GM20000 (cell line): ENCODE measurements at regions not wholly inside any gene's neighbourhood (a gene's known extent, or its start where the extent isn't known, plus 50 kb on each side); places are given as distances from the start of the nearest gene placed in this dataset.

ENCODE experiments used
- DNase-seq: peaks from one replicate; pipeline ENCODE4 v3.0.0; 2012; ENCODE audit warnings: low spot score
- TF ChIP-seq, protein P1 (sequence below): IDR thresholded peaks from 2 replicates; pipeline ENCODE4 v1.5.1; 2012; ENCODE audit warnings: mild to moderate bottlenecking, control low read depth; ENCODE audit errors: extremely low read depth, missing control alignments

DNA sequence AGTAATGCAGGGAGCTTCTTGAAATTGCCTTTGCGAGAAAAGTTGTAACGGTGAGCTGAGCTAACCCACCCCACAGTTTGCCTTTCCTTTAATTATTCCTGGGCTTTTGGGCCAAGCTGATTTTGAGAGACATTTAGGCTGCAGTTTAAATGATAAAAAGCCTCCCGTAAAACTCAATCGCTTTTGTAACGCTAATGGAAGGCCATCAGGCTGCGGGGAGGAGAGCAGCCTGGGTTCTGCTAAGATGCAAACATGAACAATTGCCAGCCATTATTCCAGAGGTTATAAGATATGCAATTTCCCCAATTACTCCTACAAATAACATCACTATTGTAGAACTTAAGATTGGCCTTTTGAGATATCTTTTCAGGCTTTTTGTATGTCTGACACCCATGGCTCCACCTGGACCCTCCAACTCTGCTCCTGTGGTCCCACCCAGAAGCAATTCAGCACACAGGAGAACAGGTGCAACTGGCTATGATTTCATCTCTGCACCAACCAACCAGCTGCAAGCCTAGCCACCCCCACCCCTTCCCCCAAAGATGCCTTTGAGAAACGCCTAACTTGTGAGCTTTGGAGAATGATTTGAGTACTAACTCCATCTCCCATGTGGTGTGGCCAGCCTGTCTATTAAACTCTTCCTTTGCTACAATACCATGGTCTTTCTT is 108.2 kb upstream of the FAM9C start:
- TF ChIP-seq, protein P1, sequence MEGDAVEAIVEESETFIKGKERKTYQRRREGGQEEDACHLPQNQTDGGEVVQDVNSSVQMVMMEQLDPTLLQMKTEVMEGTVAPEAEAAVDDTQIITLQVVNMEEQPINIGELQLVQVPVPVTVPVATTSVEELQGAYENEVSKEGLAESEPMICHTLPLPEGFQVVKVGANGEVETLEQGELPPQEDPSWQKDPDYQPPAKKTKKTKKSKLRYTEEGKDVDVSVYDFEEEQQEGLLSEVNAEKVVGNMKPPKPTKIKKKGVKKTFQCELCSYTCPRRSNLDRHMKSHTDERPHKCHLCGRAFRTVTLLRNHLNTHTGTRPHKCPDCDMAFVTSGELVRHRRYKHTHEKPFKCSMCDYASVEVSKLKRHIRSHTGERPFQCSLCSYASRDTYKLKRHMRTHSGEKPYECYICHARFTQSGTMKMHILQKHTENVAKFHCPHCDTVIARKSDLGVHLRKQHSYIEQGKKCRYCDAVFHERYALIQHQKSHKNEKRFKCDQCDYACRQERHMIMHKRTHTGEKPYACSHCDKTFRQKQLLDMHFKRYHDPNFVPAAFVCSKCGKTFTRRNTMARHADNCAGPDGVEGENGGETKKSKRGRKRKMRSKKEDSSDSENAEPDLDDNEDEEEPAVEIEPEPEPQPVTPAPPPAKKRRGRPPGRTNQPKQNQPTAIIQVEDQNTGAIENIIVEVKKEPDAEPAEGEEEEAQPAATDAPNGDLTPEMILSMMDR = no peak
- DNase-seq = no peak

DNA sequence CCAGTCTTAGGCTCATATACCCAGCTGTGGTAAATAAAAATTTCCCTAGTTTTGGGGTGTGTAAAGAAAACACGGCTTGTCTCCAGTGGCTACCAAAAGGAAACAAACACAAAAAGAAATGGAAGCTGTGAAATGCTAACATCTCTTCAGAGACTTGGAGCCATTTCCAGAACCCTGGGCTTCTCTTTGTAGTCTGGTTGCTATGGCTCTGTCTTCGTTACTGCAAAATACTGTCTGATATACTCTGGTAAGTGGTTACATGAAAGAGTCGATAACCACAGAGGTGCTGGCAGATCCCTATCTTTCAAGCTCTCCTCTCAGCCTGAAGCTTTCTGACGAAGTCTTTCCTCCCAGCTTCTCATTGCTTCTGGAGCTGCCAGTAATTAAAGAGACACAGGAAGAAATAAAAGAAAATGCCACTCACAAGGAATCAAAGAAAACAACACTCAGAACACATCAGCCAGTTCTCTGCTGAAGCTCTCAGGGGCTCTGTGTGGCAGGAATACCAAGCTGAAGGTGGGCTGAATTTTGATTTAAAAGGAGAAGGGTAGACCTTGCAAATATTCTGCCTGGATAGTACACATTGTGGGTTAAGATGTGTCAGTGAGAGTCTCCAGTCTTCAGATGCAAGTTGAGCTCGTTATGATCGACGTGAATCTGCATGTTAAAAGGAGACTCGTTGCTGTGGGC is 107.6 kb upstream of the FAM9C start:
- no peak for DNase-seq
- TF ChIP-seq, protein P1 = no peak

DNA sequence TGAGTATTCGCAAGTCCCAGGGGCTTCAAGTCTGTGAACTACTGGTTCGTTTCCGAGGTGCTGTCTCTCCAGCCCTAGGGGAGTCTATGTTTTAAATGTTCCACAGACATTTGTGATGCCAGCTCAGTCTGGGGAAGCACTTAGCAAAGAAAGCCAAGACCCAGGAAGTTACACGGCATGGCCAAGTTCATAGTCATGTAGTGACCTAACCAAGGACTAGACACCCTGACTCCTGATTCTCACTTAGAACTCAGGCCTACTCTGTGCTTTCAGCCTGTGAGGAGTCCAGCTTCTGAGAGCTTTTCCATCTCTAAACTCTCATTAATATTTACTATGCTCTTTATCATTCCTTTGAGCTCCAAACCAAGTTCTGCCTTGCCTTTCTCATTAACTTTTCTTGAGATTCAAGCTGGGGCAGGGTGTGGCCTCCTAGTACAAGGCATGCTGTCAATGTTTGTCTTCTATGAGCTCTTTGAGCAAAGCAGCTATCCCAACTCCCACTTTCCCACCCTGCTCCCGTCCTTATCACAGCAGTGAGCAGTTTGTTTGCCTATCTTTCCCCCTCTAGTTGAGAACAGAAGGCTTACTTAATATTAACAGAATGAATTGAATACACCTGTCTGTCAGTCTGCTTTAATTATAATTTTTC is 105.4 kb upstream of the FAM9C start:
- TF ChIP-seq, protein P1 = no peak

DNA sequence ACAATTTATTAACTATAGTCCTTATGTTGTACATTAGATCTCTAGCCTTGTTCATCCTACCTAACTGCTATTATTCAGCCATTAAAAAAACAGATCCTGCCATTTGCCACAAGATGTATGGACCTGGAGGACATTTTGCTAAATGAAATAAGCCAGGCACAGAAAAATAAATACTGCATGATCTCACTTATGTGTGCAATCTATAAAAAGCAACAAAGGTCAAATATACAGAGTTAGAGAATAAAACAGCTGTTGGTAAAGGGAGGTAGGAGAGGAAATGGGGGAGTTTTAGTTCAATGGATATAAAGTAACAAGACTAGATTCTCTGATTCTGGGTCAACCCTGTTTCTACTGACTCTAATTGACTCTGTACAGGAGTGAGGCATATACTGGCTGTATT is 103.3 kb upstream of the FAM9C start:
- DNase-seq = no peak
- TF ChIP-seq, protein P1 = no peak

More for the DNA sequence above, 105.4 kb upstream of the FAM9C start:
- DNase-seq = no peak

DNA sequence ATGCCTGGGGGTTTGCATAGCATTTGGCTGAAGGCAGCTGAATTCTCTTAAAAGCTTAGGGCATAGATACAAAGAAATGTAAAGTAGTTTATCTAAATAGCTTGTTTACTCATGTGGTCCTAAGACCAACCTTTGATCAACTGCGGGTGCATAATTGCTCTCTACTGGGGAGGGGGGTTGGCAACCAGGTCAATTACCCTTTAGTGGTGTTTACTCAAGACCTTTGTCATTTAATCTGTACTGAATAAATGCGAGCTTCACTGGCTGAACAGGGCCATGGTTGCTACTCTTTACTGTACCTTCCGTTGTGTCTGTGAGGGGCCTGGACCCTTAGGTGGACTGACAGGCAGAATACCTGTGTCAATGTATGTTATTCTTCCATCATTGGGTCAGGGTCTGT is 102.7 kb upstream of the FAM9C start:
- no peak for DNase-seq
- TF ChIP-seq, protein P1 = no peak

DNA sequence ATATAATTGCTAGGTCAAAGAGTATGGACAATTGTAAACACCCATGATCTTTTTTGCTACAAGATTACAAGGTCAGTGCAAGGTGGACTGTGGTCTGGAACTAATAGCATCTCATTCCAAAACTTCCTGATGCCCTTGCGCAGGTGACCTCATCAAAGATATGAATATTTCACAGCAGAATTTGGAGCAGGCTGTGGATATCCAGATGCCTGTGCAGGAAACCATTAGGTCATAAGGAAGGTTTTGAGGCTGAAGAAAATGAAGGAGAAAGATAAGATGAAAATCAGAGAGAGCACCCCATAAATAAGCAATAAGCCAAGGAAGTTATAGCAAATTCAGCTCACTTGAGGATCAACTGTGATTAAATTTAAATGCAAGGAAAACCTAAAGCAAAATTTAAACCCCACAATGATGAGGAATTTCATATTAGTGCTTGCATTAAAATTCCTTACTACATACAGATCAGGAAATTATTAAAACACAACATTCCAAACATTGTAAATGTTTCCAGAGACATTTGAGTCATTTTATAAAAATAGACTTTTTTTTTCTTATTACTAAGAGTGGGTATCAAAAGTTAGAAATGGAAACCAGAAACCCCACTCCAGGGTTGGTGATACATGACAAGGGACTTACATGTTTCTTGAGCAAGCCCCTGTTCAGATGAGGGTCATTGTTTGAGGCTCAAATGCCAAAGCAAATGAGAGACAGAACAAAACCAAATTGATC is 100.7 kb upstream of the FAM9C start:
- TF ChIP-seq, protein P1 = no peak

More for the DNA sequence above, 100.7 kb upstream of the FAM9C start:
- DNase-seq = no peak
